C4-2B (cell line): ENCODE measurements at regions not wholly inside any gene's neighbourhood (a gene's known extent, or its start where the extent isn't known, plus 50 kb on each side); places are given as distances from the start of the nearest gene placed in this dataset.

Experiments used
- ZFX ChIP-seq: fragments of 450-650 bp; IDR thresholded peaks from 2 replicates; pipeline ENCODE4 v1.6.1; 2017
- TF ChIP-seq, protein P1 (sequence below): fragments of 450-650 bp; conservative IDR thresholded peaks from 2 replicates; pipeline ENCODE4 v1.5.1; 2017; ENCODE audit warnings: mild to moderate bottlenecking

DNA sequence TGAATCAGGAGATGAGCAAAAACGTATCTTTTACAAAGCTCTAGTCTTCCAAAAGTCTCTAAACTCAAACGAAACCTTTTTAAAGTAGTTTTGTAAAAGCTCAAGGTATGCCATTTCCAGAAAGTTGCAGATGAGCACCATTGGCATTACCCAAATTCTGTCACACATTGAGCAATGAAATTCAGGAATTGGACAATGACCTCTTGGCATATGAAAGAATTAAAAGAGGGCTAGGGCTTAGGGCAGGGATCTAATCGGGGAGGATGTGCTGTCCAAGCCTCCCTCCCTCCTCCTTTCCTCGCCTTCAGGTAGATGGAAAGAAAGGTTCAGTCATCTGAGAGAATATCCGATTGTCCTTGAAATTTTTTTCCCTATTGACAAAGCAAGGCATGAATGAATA is 133.1 kb upstream of the CPNE4 start:
- TF ChIP-seq, protein P1, sequence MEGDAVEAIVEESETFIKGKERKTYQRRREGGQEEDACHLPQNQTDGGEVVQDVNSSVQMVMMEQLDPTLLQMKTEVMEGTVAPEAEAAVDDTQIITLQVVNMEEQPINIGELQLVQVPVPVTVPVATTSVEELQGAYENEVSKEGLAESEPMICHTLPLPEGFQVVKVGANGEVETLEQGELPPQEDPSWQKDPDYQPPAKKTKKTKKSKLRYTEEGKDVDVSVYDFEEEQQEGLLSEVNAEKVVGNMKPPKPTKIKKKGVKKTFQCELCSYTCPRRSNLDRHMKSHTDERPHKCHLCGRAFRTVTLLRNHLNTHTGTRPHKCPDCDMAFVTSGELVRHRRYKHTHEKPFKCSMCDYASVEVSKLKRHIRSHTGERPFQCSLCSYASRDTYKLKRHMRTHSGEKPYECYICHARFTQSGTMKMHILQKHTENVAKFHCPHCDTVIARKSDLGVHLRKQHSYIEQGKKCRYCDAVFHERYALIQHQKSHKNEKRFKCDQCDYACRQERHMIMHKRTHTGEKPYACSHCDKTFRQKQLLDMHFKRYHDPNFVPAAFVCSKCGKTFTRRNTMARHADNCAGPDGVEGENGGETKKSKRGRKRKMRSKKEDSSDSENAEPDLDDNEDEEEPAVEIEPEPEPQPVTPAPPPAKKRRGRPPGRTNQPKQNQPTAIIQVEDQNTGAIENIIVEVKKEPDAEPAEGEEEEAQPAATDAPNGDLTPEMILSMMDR = no peak
- TF ChIP-seq ZFX = no peak
